HG02678 (cell line): ENCODE measurements at regions not wholly inside any gene's neighbourhood (a gene's known extent, or its start where the extent isn't known, plus 50 kb on each side); places are given as distances from the start of the nearest gene placed in this dataset.
"Not testable (repeated sequence)": the region's sequence is repeated elsewhere in the genome, so short reads cannot be mapped to it uniquely, and the experiment has no call there.

Experiments
- ATAC-seq: cut with Tn5 transposase; IDR thresholded peaks from one replicate; pipeline ENCODE4 v1.9.1; 2021; ENCODE audit warnings: mild to moderate bottlenecking, moderate library complexity; ENCODE audit not compliant: unreplicated experiment

GRCh38 chr14:34181338-34181737, 230.5 kb upstream of the EGLN3 start:
- ATAC-seq: no peak

GRCh38 chr14:34180869-34181268, 230.0 kb upstream of the EGLN3 start:
- no peak for ATAC-seq

- no peak for ATAC-seq
Observed at GRCh38 chr14:34180434-34180833, 229.6 kb upstream of the EGLN3 start.

- no peak for ATAC-seq
Observed at GRCh38 chr14:34179727-34180126, 228.9 kb upstream of the EGLN3 start.

- ATAC-seq: no peak
Observed at GRCh38 chr14:34177466-34177865, 226.6 kb upstream of the EGLN3 start.

GRCh38 chr14:34175574-34175973, 224.7 kb upstream of the EGLN3 start:
- ATAC-seq: peak; percentile 68

- no peak for ATAC-seq
Observed at GRCh38 chr14:34174973-34175372, 224.1 kb upstream of the EGLN3 start.

GRCh38 chr14:34173916-34174315, 223.0 kb upstream of the EGLN3 start:
- no peak for ATAC-seq

- ATAC-seq: no peak
Observed at GRCh38 chr14:34172550-34173368, 221.9 kb upstream of the EGLN3 start.

GRCh38 chr14:34172173-34172451, 221.2 kb upstream of the EGLN3 start:
- no peak for ATAC-seq

- ATAC-seq: no peak
Observed at GRCh38 chr14:34171431-34172172, 220.7 kb upstream of the EGLN3 start.

GRCh38 chr14:34170882-34171281, 220.0 kb upstream of the EGLN3 start:
- ATAC-seq: no peak

- ATAC-seq: no peak
Observed at GRCh38 chr14:34169561-34169960, 218.7 kb upstream of the EGLN3 start.

GRCh38 chr14:34168656-34169055, 217.8 kb upstream of the EGLN3 start:
- ATAC-seq: no peak

- no peak for ATAC-seq
Observed at GRCh38 chr14:34165847-34166350, 215.0 kb upstream of the EGLN3 start.

- no peak for ATAC-seq
Observed at GRCh38 chr14:34164162-34164864, 213.4 kb upstream of the EGLN3 start.

- no peak for ATAC-seq
Observed at GRCh38 chr14:34161351-34162082, 210.6 kb upstream of the EGLN3 start.

- no peak for ATAC-seq
Observed at GRCh38 chr14:34160619-34161018, 209.7 kb upstream of the EGLN3 start.

GRCh38 chr14:34157651-34158050, 206.8 kb upstream of the EGLN3 start:
- ATAC-seq: no peak

GRCh38 chr14:34147461-34147860, 196.6 kb upstream of the EGLN3 start:
- ATAC-seq: no peak

- ATAC-seq: not testable (repeated sequence)
Observed at GRCh38 chr14:34140127-34140526, 189.3 kb upstream of the EGLN3 start.
